PC-3 (cell line): ENCODE measurements at regions not wholly inside any gene's neighbourhood (a gene's known extent, or its start where the extent isn't known, plus 50 kb on each side); places are given as distances from the start of the nearest gene placed in this dataset.

ENCODE experiments used
- EZH2phosphoT487 ChIP-seq: fragments of 300-600 bp; sonication (generic); IDR thresholded peaks from 2 replicates; pipeline ENCODE4 v1.6.1; 2018; ENCODE audit warnings: mild to moderate bottlenecking, antibody characterized with exemption, low read length, borderline replicate concordance
- TF ChIP-seq, protein P1 (sequence below): fragments of 300-600 bp; sonication (generic); conservative IDR thresholded peaks from 2 replicates; pipeline ENCODE4 v1.5.1; 2017; ENCODE audit warnings: antibody characterized with exemption, low read depth, mild to moderate bottlenecking, low read length

DNA sequence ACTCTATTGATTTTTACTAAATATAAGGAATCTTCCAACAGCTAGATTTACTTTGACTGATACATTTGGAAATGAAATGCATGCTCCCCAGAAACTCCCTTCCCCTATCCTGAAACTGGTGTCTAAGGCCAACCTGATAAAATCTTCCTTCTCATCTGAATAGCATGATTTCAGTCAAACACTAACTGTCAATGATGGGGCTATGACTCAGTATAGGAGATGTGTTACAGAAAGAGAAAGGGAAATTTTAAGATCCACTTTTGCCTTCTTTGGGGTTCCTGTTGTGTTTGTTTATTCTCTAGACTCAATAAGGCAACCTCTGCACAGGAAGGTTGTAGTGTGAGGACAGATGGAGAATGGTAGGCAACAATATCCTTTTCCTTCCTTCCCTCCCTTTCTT, 160.7 kb downstream of the MOSPD2 start:
- TF ChIP-seq, protein P1, sequence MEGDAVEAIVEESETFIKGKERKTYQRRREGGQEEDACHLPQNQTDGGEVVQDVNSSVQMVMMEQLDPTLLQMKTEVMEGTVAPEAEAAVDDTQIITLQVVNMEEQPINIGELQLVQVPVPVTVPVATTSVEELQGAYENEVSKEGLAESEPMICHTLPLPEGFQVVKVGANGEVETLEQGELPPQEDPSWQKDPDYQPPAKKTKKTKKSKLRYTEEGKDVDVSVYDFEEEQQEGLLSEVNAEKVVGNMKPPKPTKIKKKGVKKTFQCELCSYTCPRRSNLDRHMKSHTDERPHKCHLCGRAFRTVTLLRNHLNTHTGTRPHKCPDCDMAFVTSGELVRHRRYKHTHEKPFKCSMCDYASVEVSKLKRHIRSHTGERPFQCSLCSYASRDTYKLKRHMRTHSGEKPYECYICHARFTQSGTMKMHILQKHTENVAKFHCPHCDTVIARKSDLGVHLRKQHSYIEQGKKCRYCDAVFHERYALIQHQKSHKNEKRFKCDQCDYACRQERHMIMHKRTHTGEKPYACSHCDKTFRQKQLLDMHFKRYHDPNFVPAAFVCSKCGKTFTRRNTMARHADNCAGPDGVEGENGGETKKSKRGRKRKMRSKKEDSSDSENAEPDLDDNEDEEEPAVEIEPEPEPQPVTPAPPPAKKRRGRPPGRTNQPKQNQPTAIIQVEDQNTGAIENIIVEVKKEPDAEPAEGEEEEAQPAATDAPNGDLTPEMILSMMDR = no peak
- no peak for TF ChIP-seq EZH2phosphoT487
